ENCODE measurements at regions not wholly inside any gene's neighbourhood (a gene's known extent, or its start where the extent isn't known, plus 50 kb on each side); places are given as distances from the start of the nearest gene placed in this dataset.
A peak's percentile ranks its signal among the peaks of the same experiment; 100 is the strongest.

DNA sequence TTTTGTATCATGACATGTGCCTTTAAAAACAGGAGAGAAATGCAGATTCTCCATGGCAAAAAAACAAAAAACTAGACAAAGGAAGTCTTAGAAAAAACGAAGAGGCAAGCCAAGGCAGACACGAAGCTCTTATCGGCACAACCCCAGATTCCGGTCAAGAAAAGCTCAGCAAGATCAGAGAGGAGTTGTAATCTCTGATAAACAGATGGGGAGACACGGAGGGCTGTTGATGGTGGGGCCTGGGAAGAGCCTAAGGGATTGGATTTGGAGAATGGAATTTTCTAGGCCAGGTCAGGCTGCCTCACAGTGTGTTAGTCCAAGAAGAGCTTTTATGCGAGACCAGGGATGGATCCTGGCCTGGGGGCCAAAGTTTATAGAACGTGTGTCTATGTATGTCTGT is 96.2 kb upstream of the AKT3 start:
- H3K9me3 ChIP-seq (ENCODE audit: control extremely low read depth in 1 of 5, control insufficient read depth in 4 of 5, insufficient read depth in 2 of 5, low read depth in 1 of 5, low read length in 4 of 5): no peaks in the 10 kb centered on the region
- no peak overlapping the region for H3K27ac ChIP-seq (ENCODE audit: insufficient read depth in 1 of 2, low read depth in 1 of 2, low read length in 2 of 2, poor library complexity in 1 of 2, severe bottlenecking in 2 of 2)
- H3K4me1 ChIP-seq (ENCODE audit: control extremely low read depth in 1 of 4, control insufficient read depth in 4 of 4, insufficient read depth in 4 of 4, low read length in 3 of 4): no peaks in the 10 kb centered on the region
- H3K4me3 ChIP-seq (ENCODE audit: control insufficient read depth in 1 of 7, extremely low read depth in 1 of 7, insufficient read depth in 4 of 7, low read depth in 2 of 7, low read length in 6 of 7): no peak overlapping the region
- POLR2A ChIA-PET: no interaction called here
- CTCF ChIA-PET: interaction anchor here (1.2 to 2.0 kb wide), 6 partner anchors 11 to 328 kb away, joined by 3 to 6 read pairs (median 3); no protein-coding TSS in a partner anchor
- WGBS (ENCODE audit: insufficient coverage): 96% methylated on average over 7 of the region's 7 CpGs
- H3K36me3 ChIP-seq (ENCODE audit: control insufficient read depth in 4 of 4, insufficient read depth in 4 of 4, low read length in 3 of 4): no peaks in the 10 kb centered on the region
- DNase-seq: peak in 2 of 3 donors; percentile 24 to 51
- H3K27me3 ChIP-seq (replicated peaks in 2 of 5; ENCODE audit: control insufficient read depth in 4 of 5, insufficient read depth in 5 of 5, low read length in 4 of 5): no peaks in the 10 kb centered on the region

GRCh38 chr1:243945727-243946126 is 95.7 kb upstream of the AKT3 start:
- H3K9me3 ChIP-seq (ENCODE audit: control extremely low read depth in 1 of 5, control insufficient read depth in 4 of 5, insufficient read depth in 2 of 5, low read depth in 1 of 5, low read length in 4 of 5): no peaks in the 10 kb centered on the region
- POLR2A ChIA-PET: no interaction called here
- whole genome bisulfite sequencing (ENCODE audit: insufficient coverage): 100% methylated on average over 2 of the region's 5 CpGs

GRCh38 chr1:243944429-243945160 is 94.6 kb upstream of the AKT3 start:
- Histone ChIP-seq H3K27ac (ENCODE audit: insufficient read depth in 1 of 2, low read depth in 1 of 2, low read length in 2 of 2, poor library complexity in 1 of 2, severe bottlenecking in 2 of 2) (no peak overlapping the region), H3K27me3 (replicated peaks in 2 of 5; ENCODE audit: control insufficient read depth in 4 of 5, insufficient read depth in 5 of 5, low read length in 4 of 5) (no peaks in the 10 kb centered on the region), H3K4me1 (ENCODE audit: control extremely low read depth in 1 of 4, control insufficient read depth in 4 of 4, insufficient read depth in 4 of 4, low read length in 3 of 4) (peaks cover 0 to 3% (median 0%) of the 10 kb centered on the region in 4 experiments), H3K9me3 (ENCODE audit: control extremely low read depth in 1 of 5, control insufficient read depth in 4 of 5, insufficient read depth in 2 of 5, low read depth in 1 of 5, low read length in 4 of 5) (no peaks in the 10 kb centered on the region), H3K36me3 (ENCODE audit: control insufficient read depth in 4 of 4, insufficient read depth in 4 of 4, low read length in 3 of 4) (no peaks in the 10 kb centered on the region), H3K4me3 (ENCODE audit: control insufficient read depth in 1 of 7, extremely low read depth in 1 of 7, insufficient read depth in 4 of 7, low read depth in 2 of 7, low read length in 6 of 7) (no peak overlapping the region)
- 79% methylated on average over 11 of the region's 21 CpGs for WGBS (ENCODE audit: insufficient coverage)
- DNase-seq: peak in 2 of 3 donors; percentile 11 to 15
- ChIA-PET POLR2A (no interaction called here), CTCF (interaction anchor here (0.6 to 2.0 kb wide), 4 partner anchors 10 to 353 kb away, joined by 3 to 6 read pairs (median 3); no protein-coding TSS in a partner anchor)

More at GRCh38 chr1:243945727-243946126, 95.7 kb upstream of the AKT3 start:
- H3K36me3 ChIP-seq (ENCODE audit: control insufficient read depth in 4 of 4, insufficient read depth in 4 of 4, low read length in 3 of 4): no peaks in the 10 kb centered on the region
- H3K27me3 ChIP-seq (replicated peaks in 2 of 5; ENCODE audit: control insufficient read depth in 4 of 5, insufficient read depth in 5 of 5, low read length in 4 of 5): no peaks in the 10 kb centered on the region
- CTCF ChIA-PET: interaction anchor here (1.0 to 2.0 kb wide), 7 partner anchors 11 to 351 kb away, joined by 3 to 6 read pairs (median 3); no protein-coding TSS in a partner anchor
- H3K27ac ChIP-seq (ENCODE audit: insufficient read depth in 1 of 2, low read depth in 1 of 2, low read length in 2 of 2, poor library complexity in 1 of 2, severe bottlenecking in 2 of 2): no peak overlapping the region
- no peaks in the 10 kb centered on the region for H3K4me1 ChIP-seq (ENCODE audit: control extremely low read depth in 1 of 4, control insufficient read depth in 4 of 4, insufficient read depth in 4 of 4, low read length in 3 of 4)
- no peak for DNase-seq
- H3K4me3 ChIP-seq (ENCODE audit: control insufficient read depth in 1 of 7, extremely low read depth in 1 of 7, insufficient read depth in 4 of 7, low read depth in 2 of 7, low read length in 6 of 7): no peak overlapping the region

GRCh38 chr1:243943671-243944428 is 93.8 kb upstream of the AKT3 start:
- no peaks in the 10 kb centered on the region for H3K36me3 ChIP-seq (ENCODE audit: control insufficient read depth in 4 of 4, insufficient read depth in 4 of 4, low read length in 3 of 4)
- POLR2A ChIA-PET: no interaction called here
- no peak for DNase-seq
- H3K4me3 ChIP-seq (ENCODE audit: control insufficient read depth in 1 of 7, extremely low read depth in 1 of 7, insufficient read depth in 4 of 7, low read depth in 2 of 7, low read length in 6 of 7): no peak overlapping the region
- H3K27ac ChIP-seq (ENCODE audit: insufficient read depth in 1 of 2, low read depth in 1 of 2, low read length in 2 of 2, poor library complexity in 1 of 2, severe bottlenecking in 2 of 2): no peak overlapping the region
- WGBS (ENCODE audit: insufficient coverage): 95% methylated on average over 6 of the region's 10 CpGs
- no peaks in the 10 kb centered on the region for H3K27me3 ChIP-seq (replicated peaks in 2 of 5; ENCODE audit: control insufficient read depth in 4 of 5, insufficient read depth in 5 of 5, low read length in 4 of 5)
- CTCF ChIA-PET: interaction anchor here (0.6 to 0.9 kb wide), 2 partner anchors 250 to 281 kb away, joined by 3 read pairs; no protein-coding TSS in a partner anchor
- H3K4me1 ChIP-seq (ENCODE audit: control extremely low read depth in 1 of 4, control insufficient read depth in 4 of 4, insufficient read depth in 4 of 4, low read length in 3 of 4): peaks cover 0 to 10% (median 5%) of the 10 kb centered on the region in 4 experiments
- no peaks in the 10 kb centered on the region for H3K9me3 ChIP-seq (ENCODE audit: control extremely low read depth in 1 of 5, control insufficient read depth in 4 of 5, insufficient read depth in 2 of 5, low read depth in 1 of 5, low read length in 4 of 5)

DNA sequence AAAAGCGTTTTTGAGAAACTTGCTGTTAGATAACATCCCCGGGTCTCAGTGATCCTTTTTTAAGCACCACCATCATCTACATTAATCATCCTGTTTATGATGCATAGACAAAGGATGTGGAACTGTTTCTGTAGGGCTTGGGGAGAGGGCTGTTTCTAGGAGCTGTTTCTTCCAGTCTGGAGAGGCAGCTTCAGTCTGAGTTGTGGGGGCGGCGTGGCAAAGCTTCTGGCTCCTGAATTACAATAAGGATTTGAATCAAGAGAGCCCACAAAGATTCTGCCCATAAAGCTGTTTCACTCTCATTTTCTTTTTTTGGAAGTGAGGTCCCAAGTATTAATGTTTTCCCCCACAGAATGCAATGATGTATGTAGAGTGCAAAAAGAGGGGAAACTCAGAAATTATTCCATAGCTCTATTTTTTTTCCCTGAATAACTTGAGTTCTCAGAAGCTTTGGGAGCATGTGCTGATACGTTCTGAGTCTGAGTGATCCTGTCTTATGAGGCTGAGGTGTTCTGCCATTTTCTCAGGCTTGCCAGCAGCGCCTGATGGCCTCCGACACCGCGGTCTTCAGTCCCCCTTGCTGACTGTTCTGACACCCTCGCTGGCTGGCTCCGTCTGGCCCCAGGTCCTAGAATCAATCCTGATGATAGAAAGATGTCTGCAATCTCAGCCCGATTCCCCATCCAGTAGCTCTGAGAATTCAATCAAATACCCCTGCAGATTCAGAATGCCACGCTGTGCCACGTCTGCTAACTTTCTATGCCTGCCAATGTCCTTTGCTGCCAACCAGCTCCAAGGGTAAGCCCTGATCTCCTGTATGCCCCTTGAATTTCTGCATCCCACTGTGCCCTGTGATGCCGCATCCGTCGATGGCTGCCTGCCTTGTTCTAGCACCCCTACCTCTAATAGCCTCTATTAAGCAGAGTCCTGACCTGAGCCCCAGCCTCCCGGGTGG is 92.4 kb upstream of the AKT3 start:
- peaks cover 0 to 13% (median 6%) of the 10 kb centered on the region in 4 experiments for H3K4me1 ChIP-seq (ENCODE audit: control extremely low read depth in 1 of 4, control insufficient read depth in 4 of 4, insufficient read depth in 4 of 4, low read length in 3 of 4)
- no peak for DNase-seq
- H3K9me3 ChIP-seq (ENCODE audit: control extremely low read depth in 1 of 5, control insufficient read depth in 4 of 5, insufficient read depth in 2 of 5, low read depth in 1 of 5, low read length in 4 of 5): no peaks in the 10 kb centered on the region
- H3K36me3 ChIP-seq (ENCODE audit: control insufficient read depth in 4 of 4, insufficient read depth in 4 of 4, low read length in 3 of 4): no peaks in the 10 kb centered on the region
- 98% methylated on average over 15 of the region's 18 CpGs for WGBS (ENCODE audit: insufficient coverage)
- H3K27ac ChIP-seq (ENCODE audit: insufficient read depth in 1 of 2, low read depth in 1 of 2, low read length in 2 of 2, poor library complexity in 1 of 2, severe bottlenecking in 2 of 2): no peak overlapping the region
- H3K4me3 ChIP-seq (ENCODE audit: control insufficient read depth in 1 of 7, extremely low read depth in 1 of 7, insufficient read depth in 4 of 7, low read depth in 2 of 7, low read length in 6 of 7): no peak overlapping the region
- ChIA-PET CTCF (interaction anchor here (1.1 kb wide), 1 partner anchor 30 kb away, joined by 3 read pairs; no protein-coding TSS in a partner anchor), POLR2A (interaction anchor here (0.6 kb wide), 2 partner anchors 275 to 743 kb away, joined by 3 to 4 read pairs; no protein-coding TSS in a partner anchor)
- no peaks in the 10 kb centered on the region for H3K27me3 ChIP-seq (replicated peaks in 2 of 5; ENCODE audit: control insufficient read depth in 4 of 5, insufficient read depth in 5 of 5, low read length in 4 of 5)

GRCh38 chr1:243940451-243940850 is 90.4 kb upstream of the AKT3 start:
- Histone ChIP-seq H3K36me3 (ENCODE audit: control insufficient read depth in 4 of 4, insufficient read depth in 4 of 4, low read length in 3 of 4) (no peaks in the 10 kb centered on the region), H3K27ac (ENCODE audit: insufficient read depth in 1 of 2, low read depth in 1 of 2, low read length in 2 of 2, poor library complexity in 1 of 2, severe bottlenecking in 2 of 2) (no peak overlapping the region), H3K9me3 (ENCODE audit: control extremely low read depth in 1 of 5, control insufficient read depth in 4 of 5, insufficient read depth in 2 of 5, low read depth in 1 of 5, low read length in 4 of 5) (peaks cover 0 to under 1% (median 0%) of the 10 kb centered on the region in 5 experiments), H3K4me3 (ENCODE audit: control insufficient read depth in 1 of 7, extremely low read depth in 1 of 7, insufficient read depth in 4 of 7, low read depth in 2 of 7, low read length in 6 of 7) (no peak overlapping the region), H3K4me1 (ENCODE audit: control extremely low read depth in 1 of 4, control insufficient read depth in 4 of 4, insufficient read depth in 4 of 4, low read length in 3 of 4) (peaks cover 0 to 13% (median 6%) of the 10 kb centered on the region in 4 experiments), H3K27me3 (replicated peaks in 2 of 5; ENCODE audit: control insufficient read depth in 4 of 5, insufficient read depth in 5 of 5, low read length in 4 of 5) (no peaks in the 10 kb centered on the region)
- DNase-seq: no peak
- POLR2A ChIA-PET: no interaction called here
- CTCF ChIA-PET: interaction anchor here (1.2 kb wide), 1 partner anchor 23 kb away, joined by 4 read pairs; no protein-coding TSS in a partner anchor
- WGBS (ENCODE audit: insufficient coverage): 100% methylated on average over 5 of the region's 6 CpGs
